ENCODE measurements at regions not wholly inside any gene's neighbourhood (a gene's known extent, or its start where the extent isn't known, plus 50 kb on each side); places are given as distances from the start of the nearest gene placed in this dataset.

GRCh38 chr5:40361378-40361777, 318.3 kb upstream of the PTGER4 start:
- no peak for TF ChIP-seq CTCF (IDR thresholded peaks at IDR 0.05; ENCODE audit: low read depth, low read length, missing control alignments)
- H3K4me3 ChIP-seq (ENCODE audit: low read depth, low read length) = no peak overlapping the region
- no peak for DNase-seq (ENCODE audit: low read depth)
- in situ Hi-C loops (cut with HindIII; ENCODE audit: low sequenced_read_pairs) = no loop called here

- no peak for TF ChIP-seq CTCF (IDR thresholded peaks at IDR 0.05; ENCODE audit: low read depth, low read length, missing control alignments)
- no peak for DNase-seq (ENCODE audit: low read depth)
- in situ Hi-C loops (cut with HindIII; ENCODE audit: low sequenced_read_pairs) = no loop called here
- no peak overlapping the region for H3K4me3 ChIP-seq (ENCODE audit: low read depth, low read length)
These were observed 319.0 kb upstream of the PTGER4 start for GRCh38 chr5:40360685-40361084.

GRCh38 chr5:40359832-40360231, 319.9 kb upstream of the PTGER4 start:
- TF ChIP-seq CTCF (IDR thresholded peaks at IDR 0.05; ENCODE audit: low read depth, low read length, missing control alignments) = no peak
- DNase-seq (ENCODE audit: low read depth) = no peak
- in situ Hi-C loops (cut with HindIII; ENCODE audit: low sequenced_read_pairs) = no loop called here
- no peak overlapping the region for H3K4me3 ChIP-seq (ENCODE audit: low read depth, low read length)

- TF ChIP-seq CTCF (IDR thresholded peaks at IDR 0.05; ENCODE audit: low read depth, low read length, missing control alignments) = no peak
- in situ Hi-C loops (cut with HindIII; ENCODE audit: low sequenced_read_pairs) = no loop called here
- no peak overlapping the region for H3K4me3 ChIP-seq (ENCODE audit: low read depth, low read length)
- DNase-seq (ENCODE audit: low read depth) = no peak
These were observed 320.6 kb upstream of the PTGER4 start for GRCh38 chr5:40359093-40359492.

- in situ Hi-C loops (cut with HindIII; ENCODE audit: low sequenced_read_pairs) = no loop called here
- no peak for TF ChIP-seq CTCF (IDR thresholded peaks at IDR 0.05; ENCODE audit: low read depth, low read length, missing control alignments)
These were observed 323.5 kb upstream of the PTGER4 start for GRCh38 chr5:40356248-40356647.

GRCh38 chr5:40355846-40356245, 323.9 kb upstream of the PTGER4 start:
- in situ Hi-C loops (cut with HindIII; ENCODE audit: low sequenced_read_pairs) = no loop called here

More at GRCh38 chr5:40356248-40356647, 323.5 kb upstream of the PTGER4 start:
- no peak for DNase-seq (ENCODE audit: low read depth)
- no peak overlapping the region for H3K4me3 ChIP-seq (ENCODE audit: low read depth, low read length)

More at GRCh38 chr5:40355846-40356245, 323.9 kb upstream of the PTGER4 start:
- no peak for DNase-seq (ENCODE audit: low read depth)
- no peak for TF ChIP-seq CTCF (IDR thresholded peaks at IDR 0.05; ENCODE audit: low read depth, low read length, missing control alignments)
- no peak overlapping the region for H3K4me3 ChIP-seq (ENCODE audit: low read depth, low read length)

All from astrocyte of the cerebellum (primary cell).